ENCODE measurements at regions not wholly inside any gene's neighbourhood (a gene's known extent, or its start where the extent isn't known, plus 50 kb on each side); places are given as distances from the start of the nearest gene placed in this dataset.
"Not testable (repeated sequence)": the region's sequence is repeated elsewhere in the genome, so short reads cannot be mapped to it uniquely, and the experiment has no call there.

DNA sequence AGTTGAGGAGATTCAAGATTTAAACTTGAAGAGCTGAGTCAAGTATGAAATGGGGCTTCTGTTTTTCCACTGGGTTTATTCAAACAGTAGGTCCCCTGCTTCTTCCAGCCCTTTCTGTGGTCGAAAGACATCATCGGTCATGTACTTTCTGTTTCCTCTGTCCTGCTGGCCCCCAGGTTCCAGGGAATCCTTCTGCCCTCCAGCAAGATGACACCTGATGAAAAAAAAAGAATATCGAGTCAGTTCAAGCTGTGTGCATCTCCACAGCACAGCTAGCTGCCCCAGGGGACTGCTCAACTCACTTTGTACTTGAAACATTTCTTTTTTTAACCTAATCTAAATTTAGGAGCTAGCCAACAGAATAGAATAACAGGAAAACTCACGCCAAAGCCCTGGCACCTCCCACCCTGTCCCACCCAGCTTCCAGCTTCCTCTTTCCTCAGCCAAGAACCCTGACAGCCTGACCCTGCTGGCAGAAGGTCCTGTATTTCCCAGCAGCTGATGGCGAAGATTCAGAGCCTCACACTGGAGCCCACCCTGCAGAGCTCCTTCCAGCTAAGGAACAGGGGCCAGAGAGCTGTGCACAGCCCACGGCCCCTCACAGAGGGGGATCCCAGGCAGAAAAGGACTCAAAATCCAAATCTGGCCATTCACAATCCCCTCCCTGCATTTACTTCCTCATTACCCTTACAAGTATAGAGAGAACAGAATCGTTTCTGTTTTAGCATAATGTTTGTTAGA, 176.5 kb downstream of the PSMG1 start:
- no peak overlapping the region for H3K27ac ChIP-seq (ENCODE audit: low read depth, low read length)
- no peaks in the 10 kb centered on the region for H3K36me3 ChIP-seq (ENCODE audit: insufficient read depth, low read length)
- H3K27me3 ChIP-seq (ENCODE audit: insufficient read depth, low read length): no peaks in the 10 kb centered on the region
- no peak overlapping the region for H3K4me3 ChIP-seq (ENCODE audit: low read length)
- peaks cover 5% of the 10 kb centered on the region; the same call in 1 of the 2 replicates for H3K4me1 ChIP-seq (ENCODE audit: insufficient read depth, low read length)
- no peaks in the 10 kb centered on the region for H3K9me3 ChIP-seq (ENCODE audit: insufficient read depth, low read depth, low read length)
- H3K9ac ChIP-seq (ENCODE audit: low read depth, low read length): no peak overlapping the region
- WGBS: 80% methylated on average over 6 of the region's 7 CpGs

DNA sequence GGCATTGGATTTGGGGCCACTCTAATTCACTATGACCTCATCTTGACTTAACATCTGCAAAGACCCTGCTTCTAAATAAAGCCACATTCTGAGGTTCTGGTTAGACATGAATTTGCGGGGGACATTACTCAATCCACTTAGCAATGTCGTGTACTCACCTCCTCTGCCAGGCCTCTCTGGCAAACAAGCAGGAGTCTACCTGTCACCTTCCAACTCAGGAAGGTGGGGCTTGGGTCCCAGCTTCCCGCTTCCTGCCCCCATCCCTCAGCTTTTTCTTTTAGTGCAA, 177.8 kb downstream of the PSMG1 start:
- H3K9ac ChIP-seq (ENCODE audit: low read depth, low read length): no peak overlapping the region
- peaks cover 5% of the 10 kb centered on the region; the same call in 1 of the 2 replicates for H3K4me1 ChIP-seq (ENCODE audit: insufficient read depth, low read length)
- no peaks in the 10 kb centered on the region for H3K27me3 ChIP-seq (ENCODE audit: insufficient read depth, low read length)
- WGBS: 61% methylated on average over 3 of the region's 3 CpGs
- no peaks in the 10 kb centered on the region for H3K9me3 ChIP-seq (ENCODE audit: insufficient read depth, low read depth, low read length)
- no peak overlapping the region for H3K27ac ChIP-seq (ENCODE audit: low read depth, low read length)
- no peaks in the 10 kb centered on the region for H3K36me3 ChIP-seq (ENCODE audit: insufficient read depth, low read length)
- H3K4me3 ChIP-seq (ENCODE audit: low read length): no peak overlapping the region

DNA sequence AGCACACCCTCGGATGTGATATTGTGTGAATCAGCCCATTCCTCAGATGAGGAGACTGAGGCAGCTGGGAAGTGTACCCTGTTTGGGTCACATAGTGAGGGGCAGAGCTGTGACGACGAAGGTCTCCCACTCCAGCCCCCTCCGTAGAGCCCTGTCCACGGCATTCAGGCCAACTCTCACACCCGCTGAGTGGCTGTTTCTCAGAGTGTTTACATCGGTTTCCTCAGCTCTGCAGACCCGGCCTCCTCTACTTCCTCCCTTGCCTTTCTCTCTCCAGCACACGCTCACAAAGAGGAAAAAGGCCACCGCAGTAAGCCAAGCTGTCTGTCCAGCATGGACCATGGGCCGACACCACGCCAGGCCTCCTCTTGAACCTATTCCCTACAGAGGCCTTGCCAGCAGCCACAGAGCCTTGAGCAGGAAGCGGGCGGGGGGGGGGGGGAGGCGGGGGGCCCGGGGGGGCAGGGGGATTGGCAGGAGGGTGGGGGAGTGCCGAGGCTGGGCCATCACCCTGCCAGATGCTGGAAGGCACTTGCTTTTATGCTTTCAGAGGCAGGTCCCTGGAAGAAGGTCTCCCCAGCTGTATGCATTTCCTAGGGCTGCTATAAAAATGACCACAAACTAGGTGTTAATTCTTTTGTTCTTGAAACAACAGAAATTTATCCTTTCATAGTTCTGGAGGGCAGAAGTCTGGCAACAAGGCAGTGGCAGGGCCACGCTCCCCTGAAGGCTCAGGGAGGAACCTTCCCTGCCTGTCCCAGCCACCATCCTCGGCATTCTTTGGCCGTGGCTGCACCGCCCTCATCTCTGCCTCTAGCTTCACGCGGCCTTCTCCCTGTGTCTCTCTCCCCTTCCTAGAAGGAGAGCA, 178.4 kb downstream of the PSMG1 start:
- no peaks in the 10 kb centered on the region for H3K9me3 ChIP-seq (ENCODE audit: insufficient read depth, low read depth, low read length)
- no peak overlapping the region for H3K9ac ChIP-seq (ENCODE audit: low read depth, low read length)
- 64% methylated on average over 18 of the region's 23 CpGs for WGBS
- no peaks in the 10 kb centered on the region for H3K27me3 ChIP-seq (ENCODE audit: insufficient read depth, low read length)
- no peak overlapping the region for H3K4me3 ChIP-seq (ENCODE audit: low read length)
- peaks cover 5% of the 10 kb centered on the region; the same call in 1 of the 2 replicates for H3K4me1 ChIP-seq (ENCODE audit: insufficient read depth, low read length)
- H3K27ac ChIP-seq (ENCODE audit: low read depth, low read length): no peak overlapping the region
- no peaks in the 10 kb centered on the region for H3K36me3 ChIP-seq (ENCODE audit: insufficient read depth, low read length)

DNA sequence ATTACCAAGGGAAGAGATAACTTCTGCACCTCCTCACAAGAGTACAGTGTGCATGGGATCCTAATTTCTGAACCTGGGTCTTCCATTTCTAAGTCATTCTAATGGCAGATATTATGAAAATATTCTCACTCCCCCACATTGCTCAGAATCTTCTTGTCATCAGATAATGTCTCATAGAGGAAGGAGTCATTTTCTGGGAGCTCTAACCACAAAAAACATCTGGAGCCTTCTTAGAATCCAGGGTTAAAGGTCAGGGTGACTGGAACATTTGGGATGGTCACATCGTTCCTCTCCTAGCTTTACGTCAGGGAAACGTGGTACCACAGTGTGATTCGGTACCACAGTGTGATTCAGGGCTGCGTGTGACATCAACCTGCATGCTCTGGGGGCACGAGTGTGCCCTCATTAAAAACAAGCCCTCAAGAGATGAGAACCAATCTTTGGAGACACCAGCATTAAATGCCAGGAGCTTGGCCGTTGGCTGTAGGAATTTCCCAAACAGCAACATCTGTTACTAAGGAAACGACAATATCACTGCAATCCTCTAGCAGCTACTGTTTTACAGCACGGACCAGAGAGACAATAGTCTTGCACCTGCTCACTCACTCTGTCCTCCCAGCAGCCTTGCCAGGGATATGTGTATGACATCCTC, 179.1 kb downstream of the PSMG1 start:
- Histone ChIP-seq H3K27ac (ENCODE audit: low read depth, low read length) (no peak overlapping the region), H3K9ac (ENCODE audit: low read depth, low read length) (no peak overlapping the region), H3K27me3 (ENCODE audit: insufficient read depth, low read length) (no peaks in the 10 kb centered on the region), H3K9me3 (ENCODE audit: insufficient read depth, low read depth, low read length) (no peaks in the 10 kb centered on the region), H3K4me1 (ENCODE audit: insufficient read depth, low read length) (peaks cover 5% of the 10 kb centered on the region; the same call in 1 of the 2 replicates), H3K36me3 (ENCODE audit: insufficient read depth, low read length) (no peaks in the 10 kb centered on the region), H3K4me3 (ENCODE audit: low read length) (no peak overlapping the region)
- WGBS: 92% methylated on average over 9 of the region's 9 CpGs

DNA sequence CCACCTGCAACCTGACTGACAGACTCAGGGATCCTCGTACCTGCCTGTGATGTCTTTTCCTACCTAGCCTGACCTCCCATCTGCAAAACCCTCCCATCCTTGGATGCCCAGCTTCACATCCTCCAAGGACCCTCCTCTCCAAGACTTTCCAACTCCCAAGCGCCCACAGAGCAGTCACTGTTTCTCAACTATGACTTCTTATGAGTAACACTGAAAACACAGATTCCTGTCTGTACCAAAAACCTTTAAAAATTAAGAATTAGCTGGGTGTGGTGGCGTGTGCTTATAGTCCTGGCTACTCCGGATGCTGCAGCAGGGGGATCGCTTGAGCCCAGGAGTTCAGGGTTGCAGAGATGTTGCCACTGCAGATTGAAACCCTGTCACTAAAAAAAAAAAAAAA, 181.9 kb downstream of the PSMG1 start:
- H3K4me3 ChIP-seq (ENCODE audit: low read length): no peak overlapping the region
- H3K9me3 ChIP-seq (ENCODE audit: insufficient read depth, low read depth, low read length): no peaks in the 10 kb centered on the region
- WGBS: 80% methylated on average over 5 of the region's 5 CpGs
- peaks cover 5% of the 10 kb centered on the region; the same call in 1 of the 2 replicates for H3K4me1 ChIP-seq (ENCODE audit: insufficient read depth, low read length)
- no peaks in the 10 kb centered on the region for H3K27me3 ChIP-seq (ENCODE audit: insufficient read depth, low read length)
- no peak overlapping the region for H3K27ac ChIP-seq (ENCODE audit: low read depth, low read length)
- H3K36me3 ChIP-seq (ENCODE audit: insufficient read depth, low read length): no peaks in the 10 kb centered on the region
- H3K9ac ChIP-seq (ENCODE audit: low read depth, low read length): no peak overlapping the region

DNA sequence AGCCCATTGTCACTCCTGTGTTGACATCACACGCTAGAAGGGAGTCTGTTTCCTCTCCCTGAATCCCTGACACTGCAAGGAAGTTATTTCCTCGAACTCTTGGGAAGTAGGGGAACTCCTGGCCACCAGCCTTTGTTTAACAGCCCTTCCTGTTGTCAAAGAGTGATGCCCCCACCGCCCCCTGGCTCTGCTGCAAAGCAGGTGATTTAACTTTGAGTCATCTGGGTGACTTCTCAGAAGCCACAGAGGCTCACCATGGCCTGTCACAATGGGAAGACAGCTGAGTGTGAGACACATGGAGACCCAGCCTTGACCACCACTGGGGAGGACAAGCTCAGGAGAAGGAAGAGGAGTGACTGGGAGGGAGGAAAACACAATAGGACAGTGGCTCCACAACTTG, 182.8 kb downstream of the PSMG1 start:
- no peaks in the 10 kb centered on the region for H3K36me3 ChIP-seq (ENCODE audit: insufficient read depth, low read length)
- H3K27me3 ChIP-seq (ENCODE audit: insufficient read depth, low read length): no peaks in the 10 kb centered on the region
- no peak overlapping the region for H3K4me3 ChIP-seq (ENCODE audit: low read length)
- H3K9me3 ChIP-seq (ENCODE audit: insufficient read depth, low read depth, low read length): no peaks in the 10 kb centered on the region
- H3K4me1 ChIP-seq (ENCODE audit: insufficient read depth, low read length): peaks cover 5% of the 10 kb centered on the region; the same call in 1 of the 2 replicates
- H3K9ac ChIP-seq (ENCODE audit: low read depth, low read length): no peak overlapping the region
- WGBS: 76% methylated on average over 3 of the region's 3 CpGs
- no peak overlapping the region for H3K27ac ChIP-seq (ENCODE audit: low read depth, low read length)

DNA sequence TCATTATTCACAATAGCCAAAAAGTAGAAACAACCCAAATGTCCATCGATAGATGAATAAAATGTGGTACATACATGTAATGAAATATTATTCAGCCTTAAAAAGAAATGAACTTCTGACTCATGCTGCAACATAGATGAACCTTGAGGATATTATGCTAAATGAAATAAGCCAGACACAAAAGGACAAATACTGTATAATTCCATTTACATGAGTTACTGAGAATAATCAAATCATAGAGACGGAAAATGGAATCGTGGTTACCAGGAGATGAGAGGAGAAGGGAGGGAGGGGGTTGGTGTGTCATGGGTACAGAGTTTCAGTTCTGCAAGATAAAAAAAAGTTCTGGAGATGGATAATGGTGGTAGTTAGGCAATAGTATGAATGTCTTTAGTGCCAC, 184.1 kb downstream of the PSMG1 start:
- H3K4me3 ChIP-seq (ENCODE audit: low read length): no peak overlapping the region
- H3K36me3 ChIP-seq (ENCODE audit: insufficient read depth, low read length): no peaks in the 10 kb centered on the region
- no peaks in the 10 kb centered on the region for H3K4me1 ChIP-seq (ENCODE audit: insufficient read depth, low read length)
- H3K27me3 ChIP-seq (ENCODE audit: insufficient read depth, low read length): no peaks in the 10 kb centered on the region
- H3K9me3 ChIP-seq (ENCODE audit: insufficient read depth, low read depth, low read length): no peaks in the 10 kb centered on the region
- no peak overlapping the region for H3K9ac ChIP-seq (ENCODE audit: low read depth, low read length)
- no peak overlapping the region for H3K27ac ChIP-seq (ENCODE audit: low read depth, low read length)
- 96% methylated on average over 2 of the region's 3 CpGs for WGBS

DNA sequence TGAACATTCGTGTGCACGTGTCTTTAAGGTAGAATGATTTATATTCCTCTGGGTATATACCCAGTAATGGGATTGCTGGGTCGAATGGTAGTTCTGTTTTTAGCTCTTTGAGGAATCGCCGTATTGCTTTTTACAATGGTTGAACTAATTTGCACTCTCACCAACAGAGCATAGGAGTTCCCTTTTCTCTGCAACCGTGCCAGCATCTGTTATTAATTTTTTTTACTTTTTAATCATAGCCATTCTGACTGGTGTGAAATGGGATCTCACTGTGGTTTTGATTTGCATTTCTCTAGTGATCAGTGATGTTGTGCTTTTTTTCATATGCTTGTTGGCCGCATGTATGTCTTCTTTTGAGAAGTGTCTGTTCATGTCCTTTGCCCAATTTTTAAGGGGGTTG, 185.0 kb downstream of the PSMG1 start:
- not testable (repeated sequence) for H3K9me3 ChIP-seq (ENCODE audit: insufficient read depth, low read depth, low read length); H3K4me3 ChIP-seq (ENCODE audit: low read length); H3K27me3 ChIP-seq (ENCODE audit: insufficient read depth, low read length); H3K27ac ChIP-seq (ENCODE audit: low read depth, low read length); H3K36me3 ChIP-seq (ENCODE audit: insufficient read depth, low read length); H3K4me1 ChIP-seq (ENCODE audit: insufficient read depth, low read length); H3K9ac ChIP-seq (ENCODE audit: low read depth, low read length)
- 91% methylated on average over 7 of the region's 7 CpGs for WGBS

DNA sequence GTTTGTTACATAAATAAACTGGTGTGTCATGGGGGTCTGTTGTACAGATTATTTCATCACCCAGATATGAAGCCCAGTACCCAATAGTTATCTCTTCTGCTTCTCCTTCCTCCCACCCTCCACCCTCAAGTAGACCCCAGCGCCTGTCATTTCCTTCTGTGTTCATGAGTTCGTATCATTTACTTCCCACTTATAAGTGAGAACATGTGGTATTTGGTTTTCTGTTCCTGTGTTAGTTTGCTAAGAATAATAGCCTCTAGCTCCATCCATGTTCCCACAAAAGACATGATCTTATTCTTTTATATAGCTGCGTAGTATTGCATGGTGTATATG, 185.4 kb downstream of the PSMG1 start:
- H3K4me3 ChIP-seq (ENCODE audit: low read length); H3K4me1 ChIP-seq (ENCODE audit: insufficient read depth, low read length); H3K27ac ChIP-seq (ENCODE audit: low read depth, low read length); H3K36me3 ChIP-seq (ENCODE audit: insufficient read depth, low read length); H3K27me3 ChIP-seq (ENCODE audit: insufficient read depth, low read length); H3K9me3 ChIP-seq (ENCODE audit: insufficient read depth, low read depth, low read length); H3K9ac ChIP-seq (ENCODE audit: low read depth, low read length): not testable (repeated sequence)
- WGBS: 86% methylated on average over 1 of the region's 3 CpGs

DNA sequence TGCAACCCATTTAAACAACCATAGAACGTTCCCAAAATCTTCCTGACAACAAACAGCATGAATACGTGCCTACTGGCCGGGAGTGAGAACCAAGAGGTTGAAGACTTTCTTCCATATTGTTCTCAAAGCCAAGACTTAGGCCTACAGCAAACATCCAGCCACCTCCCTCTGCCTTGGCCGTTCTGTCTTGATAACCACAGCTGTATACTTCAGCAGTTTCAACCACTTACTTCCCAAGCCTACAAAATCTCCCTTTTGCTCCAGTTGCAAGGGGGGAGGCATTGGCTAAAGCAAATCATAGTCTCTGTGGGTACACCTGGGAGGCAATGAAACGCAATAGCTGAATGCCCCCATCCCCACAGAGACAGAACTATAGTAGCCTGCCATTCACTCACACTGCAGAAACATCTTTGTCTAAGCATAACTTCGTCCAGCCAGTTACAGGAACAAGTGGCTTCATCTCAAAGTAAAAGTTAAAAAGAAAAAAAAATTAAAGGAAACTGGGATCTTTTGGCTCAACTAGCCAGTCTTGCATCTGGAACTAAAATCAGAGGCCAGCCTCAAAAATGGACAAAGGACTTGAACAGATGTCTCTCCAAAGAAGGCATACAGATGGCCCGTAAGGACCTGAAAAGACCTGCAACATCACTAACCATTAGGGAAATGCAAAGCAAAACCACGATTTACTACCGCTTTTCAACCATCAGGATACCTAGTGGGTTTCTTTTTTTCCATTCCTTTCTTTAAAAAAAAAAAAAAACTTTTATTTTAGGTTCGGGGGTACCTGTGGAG, 186.0 kb downstream of the PSMG1 start:
- Histone ChIP-seq H3K9ac (ENCODE audit: low read depth, low read length) (no peak overlapping the region), H3K9me3 (ENCODE audit: insufficient read depth, low read depth, low read length) (no peaks in the 10 kb centered on the region), H3K27ac (ENCODE audit: low read depth, low read length) (no peak overlapping the region), H3K4me3 (ENCODE audit: low read length) (no peak overlapping the region), H3K4me1 (ENCODE audit: insufficient read depth, low read length) (no peaks in the 10 kb centered on the region), H3K27me3 (ENCODE audit: insufficient read depth, low read length) (no peaks in the 10 kb centered on the region), H3K36me3 (ENCODE audit: insufficient read depth, low read length) (no peaks in the 10 kb centered on the region)
- WGBS: 87% methylated on average over 9 of the region's 10 CpGs

DNA sequence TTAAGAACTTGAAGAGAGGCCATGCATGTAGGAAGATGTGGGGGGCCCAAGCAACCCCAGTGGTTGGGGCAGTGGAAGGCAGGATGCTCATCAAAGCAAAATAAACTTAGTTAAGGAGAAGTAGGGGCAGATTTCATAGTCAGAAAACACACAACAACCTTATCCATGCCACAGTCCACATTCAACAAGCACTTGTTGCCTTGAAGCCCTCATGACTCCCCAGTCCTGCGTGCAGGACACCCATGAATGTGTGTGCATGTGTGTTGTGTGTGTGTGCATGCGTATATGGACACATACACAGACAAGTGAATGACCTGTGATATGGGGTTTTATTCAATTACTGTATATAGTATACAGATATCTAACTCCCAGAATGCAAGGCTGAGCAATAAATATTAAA, 186.9 kb downstream of the PSMG1 start:
- Histone ChIP-seq H3K4me1 (ENCODE audit: insufficient read depth, low read length) (no peaks in the 10 kb centered on the region), H3K27ac (ENCODE audit: low read depth, low read length) (no peak overlapping the region), H3K36me3 (ENCODE audit: insufficient read depth, low read length) (no peaks in the 10 kb centered on the region), H3K9ac (ENCODE audit: low read depth, low read length) (no peak overlapping the region), H3K4me3 (ENCODE audit: low read length) (no peak overlapping the region), H3K27me3 (ENCODE audit: insufficient read depth, low read length) (0 out of 2 replicates have a peak, but pooled peaks cover 4% of the 10 kb centered on the region), H3K9me3 (ENCODE audit: insufficient read depth, low read depth, low read length) (no peaks in the 10 kb centered on the region)
- 100% methylated on average over 2 of the region's 2 CpGs for WGBS
